RWPE2 (cell line): ENCODE measurements at regions not wholly inside any gene's neighbourhood (a gene's known extent, or its start where the extent isn't known, plus 50 kb on each side); places are given as distances from the start of the nearest gene placed in this dataset.

Experiments used
- ATAC-seq: fragments of 200-7000 bp; cut with Tn5 transposase; 3 replicates; pipeline ENCODE4 v1.9.1; 2021; ENCODE audit warnings: low read depth
- DNase-seq: peaks from one replicate; pipeline ENCODE4 v3.0.0-alpha.2; 2020; ENCODE audit warnings: low spot score
- H3K27ac ChIP-seq: fragments of 450-650 bp; 2 replicates; pipeline ENCODE4 v1.5.1; 2017; ENCODE audit warnings: mild to moderate bottlenecking; ENCODE audit not compliant: poor library complexity, severe bottlenecking
- H3K27me3 ChIP-seq: fragments of 250-450 bp; sonication (Bioruptor Pico); 2 replicates; pipeline ENCODE4 v1.5.1; 2021; ENCODE audit warnings: mild to moderate bottlenecking, moderate library complexity; ENCODE audit not compliant: insufficient read depth, poor library complexity, severe bottlenecking
- H3K36me3 ChIP-seq: fragments of 250-450 bp; sonication (Bioruptor Pico); 2 replicates; pipeline ENCODE4 v1.5.1; 2020; ENCODE audit warnings: low read depth, mild to moderate bottlenecking, moderate library complexity
- H3K4me1 ChIP-seq: fragments of 250-450 bp; sonication (Bioruptor Pico); 2 replicates; pipeline ENCODE4 v1.5.1; 2021; ENCODE audit warnings: mild to moderate bottlenecking, moderate library complexity; ENCODE audit not compliant: insufficient read depth, poor library complexity, severe bottlenecking
- H3K4me3 ChIP-seq: fragments of 250-450 bp; sonication (Bioruptor Pico); 2 replicates; pipeline ENCODE4 v1.5.1; 2021; ENCODE audit warnings: mild to moderate bottlenecking, moderate library complexity; ENCODE audit not compliant: severe bottlenecking
- H3K9me3 ChIP-seq: fragments of 250-450 bp; sonication (Bioruptor Pico); 2 replicates; pipeline ENCODE4 v1.5.1; 2021; ENCODE audit warnings: mild to moderate bottlenecking, moderate library complexity; ENCODE audit not compliant: severe bottlenecking
- TF ChIP-seq, protein P1 (sequence below): fragments of 450-650 bp; IDR thresholded peaks from one replicate; pipeline ENCODE4 v1.5.1; 2017; ENCODE audit warnings: mild to moderate bottlenecking, moderate library complexity; ENCODE audit not compliant: poor library complexity, severe bottlenecking

- ATAC-seq (no peak), DNase-seq (no peak)
- Histone ChIP-seq H3K9me3 (no peaks in the 10 kb centered on the region), H3K4me3 (no peak overlapping the region), H3K27me3 (no peaks in the 10 kb centered on the region), H3K27ac (no peak overlapping the region), H3K4me1 (no peaks in the 10 kb centered on the region), H3K36me3 (no peaks in the 10 kb centered on the region)
- TF ChIP-seq, protein P1, sequence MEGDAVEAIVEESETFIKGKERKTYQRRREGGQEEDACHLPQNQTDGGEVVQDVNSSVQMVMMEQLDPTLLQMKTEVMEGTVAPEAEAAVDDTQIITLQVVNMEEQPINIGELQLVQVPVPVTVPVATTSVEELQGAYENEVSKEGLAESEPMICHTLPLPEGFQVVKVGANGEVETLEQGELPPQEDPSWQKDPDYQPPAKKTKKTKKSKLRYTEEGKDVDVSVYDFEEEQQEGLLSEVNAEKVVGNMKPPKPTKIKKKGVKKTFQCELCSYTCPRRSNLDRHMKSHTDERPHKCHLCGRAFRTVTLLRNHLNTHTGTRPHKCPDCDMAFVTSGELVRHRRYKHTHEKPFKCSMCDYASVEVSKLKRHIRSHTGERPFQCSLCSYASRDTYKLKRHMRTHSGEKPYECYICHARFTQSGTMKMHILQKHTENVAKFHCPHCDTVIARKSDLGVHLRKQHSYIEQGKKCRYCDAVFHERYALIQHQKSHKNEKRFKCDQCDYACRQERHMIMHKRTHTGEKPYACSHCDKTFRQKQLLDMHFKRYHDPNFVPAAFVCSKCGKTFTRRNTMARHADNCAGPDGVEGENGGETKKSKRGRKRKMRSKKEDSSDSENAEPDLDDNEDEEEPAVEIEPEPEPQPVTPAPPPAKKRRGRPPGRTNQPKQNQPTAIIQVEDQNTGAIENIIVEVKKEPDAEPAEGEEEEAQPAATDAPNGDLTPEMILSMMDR, result no peak
Measured at GRCh38 chr12:46898152-46898931, 72.5 kb upstream of the SLC38A4 start.

GRCh38 chr12:46898989-46899388 is 73.2 kb upstream of the SLC38A4 start:
- H3K4me1 ChIP-seq, result no peaks in the 10 kb centered on the region
- TF ChIP-seq, protein P1, result no peak
- ATAC-seq (no peak), DNase-seq (no peak)
- no peaks in the 10 kb centered on the region for H3K36me3 ChIP-seq
- H3K27ac ChIP-seq, result no peak overlapping the region
- H3K9me3 ChIP-seq, result no peaks in the 10 kb centered on the region
- no peaks in the 10 kb centered on the region for H3K27me3 ChIP-seq
- no peak overlapping the region for H3K4me3 ChIP-seq

- TF ChIP-seq, protein P1, result no peak
- no peak for ATAC-seq
- no peak overlapping the region for H3K4me3 ChIP-seq
Measured at GRCh38 chr12:46900734-46901463, 75.1 kb upstream of the SLC38A4 start.

DNA sequence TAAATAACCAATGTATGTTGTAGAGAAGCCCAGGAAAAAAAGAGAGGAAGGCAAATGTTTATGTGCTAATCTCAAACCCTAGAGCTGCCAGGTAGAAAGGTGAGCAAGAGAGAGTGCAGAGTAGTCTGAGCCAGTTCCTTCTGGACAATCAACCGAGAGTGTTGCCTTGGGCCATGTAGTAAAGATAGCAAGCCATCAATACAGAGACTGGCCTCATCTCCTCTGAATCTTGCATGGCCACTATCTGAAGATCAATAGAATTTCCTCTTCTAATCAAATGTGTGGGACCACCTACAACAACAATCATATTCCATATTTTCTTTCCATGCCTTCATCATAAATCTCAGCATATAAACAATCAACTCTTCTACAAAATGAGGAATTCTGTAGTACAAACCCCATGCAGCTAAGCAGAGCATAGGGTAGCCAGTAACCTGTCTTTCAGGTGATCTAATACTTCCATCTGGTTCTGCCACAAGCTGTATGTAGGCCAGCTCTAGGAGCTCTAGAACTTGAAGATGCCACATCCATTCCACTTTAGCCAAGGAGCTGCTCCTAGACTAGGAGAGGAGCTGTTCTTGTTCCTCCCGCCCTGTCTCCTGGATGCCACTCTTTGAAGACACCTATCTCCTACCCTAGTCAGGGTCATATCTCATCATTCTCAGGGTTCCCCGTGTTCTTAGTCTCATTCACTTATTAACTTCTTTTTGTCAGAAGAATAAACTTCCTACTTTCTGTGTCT is 75.8 kb upstream of the SLC38A4 start:
- H3K27ac ChIP-seq, result no peak overlapping the region
- H3K4me1 ChIP-seq, result no peaks in the 10 kb centered on the region
- H3K27me3 ChIP-seq, result no peaks in the 10 kb centered on the region
- TF ChIP-seq, protein P1, result no peak
- H3K9me3 ChIP-seq, result no peaks in the 10 kb centered on the region
- H3K36me3 ChIP-seq, result no peaks in the 10 kb centered on the region
- no peak overlapping the region for H3K4me3 ChIP-seq
- ATAC-seq (no peak), DNase-seq (no peak)

More at GRCh38 chr12:46900734-46901463, 75.1 kb upstream of the SLC38A4 start:
- no peaks in the 10 kb centered on the region for H3K9me3 ChIP-seq
- H3K4me1 ChIP-seq, result no peaks in the 10 kb centered on the region
- H3K27ac ChIP-seq, result no peak overlapping the region
- no peak for DNase-seq
- H3K27me3 ChIP-seq, result no peaks in the 10 kb centered on the region
- H3K36me3 ChIP-seq, result no peaks in the 10 kb centered on the region
